Right lobe of liver (tissue), 6 donors: ENCODE measurements at regions not wholly inside any gene's neighbourhood (a gene's known extent, or its start where the extent isn't known, plus 50 kb on each side); places are given as distances from the start of the nearest gene placed in this dataset.

Experiments used
- ATAC-seq, 4 donors: fragments of 200-7000 bp; cut with Tn5 transposase; one replicate each; pipeline ENCODE4 v1.9.1; 2020; ENCODE audit warnings: mild to moderate bottlenecking in 4 of 4, moderate library complexity in 4 of 4
- DNase-seq, 3 donors: peaks; one replicate each; pipeline ENCODE4 v3.0.0-alpha.2; 2020
- H3K27ac ChIP-seq, 3 donors: fragments of 200-600 bp; one replicate each; pipeline ENCODE4 v1.8.0; 2022
- H3K27me3 ChIP-seq, 2 donors: fragments of 200-600 bp; one replicate each; pipeline ENCODE4 v1.8.0; 2022
- H3K36me3 ChIP-seq, 4 donors: fragments of 200-600 bp; sonication (generic) in 1 of 4; one replicate each; pipeline versions ENCODE4 v1.5.1 to v1.8.0; 2017 to 2022; ENCODE audit warnings: control low read depth in 1 of 4
- H3K4me1 ChIP-seq, 4 donors: fragments of 200-600 bp; sonication (generic) in 1 of 4; one replicate each; pipeline versions ENCODE4 v1.5.1 to v1.8.0; 2017 to 2022; ENCODE audit warnings: control low read depth in 1 of 4
- H3K4me3 ChIP-seq, 3 donors: fragments of 200-600 bp; one replicate each; pipeline ENCODE4 v1.8.0; 2022
- H3K9me3 ChIP-seq, 4 donors: fragments of 200-600 bp; sonication (generic) in 1 of 4; one replicate each; pipeline versions ENCODE4 v1.5.1 to v1.8.0; 2017 to 2022; ENCODE audit warnings: control low read depth in 1 of 4
- POLR2A ChIP-seq: fragments of 450-650 bp; IDR thresholded peaks from one replicate; pipeline ENCODE4 v1.6.1; 2017; ENCODE audit warnings: antibody characterized with exemption, mild to moderate bottlenecking
- WGBS: methylation state at CpG from one replicate; pipeline ENCODE4 v1.1.6; 2018; ENCODE audit warnings: low coverage, low lambda C conversion rate; ENCODE audit not compliant: insufficient coverage; ENCODE audit errors: missing lambda C conversion rate; 5-methylcytosine and 5-hydroxymethylcytosine counted together
- intact Hi-C, 2 donors: fragments of 100-400 bp; cut with DNase I; formaldehyde crosslinking; loops; one replicate each; pipeline versions ENCODE4 v1.11.2 to v1.14.1; 2022
- TF ChIP-seq, protein P1 (sequence below), 4 donors: fragments of 200-600 bp in 3 of 4; fragments of 450-650 bp in 1 of 4; IDR thresholded peaks; one replicate each; pipeline versions ENCODE4 v1.5.1 to v1.8.0; 2016 to 2022; ENCODE audit warnings: antibody characterized with exemption in 4 of 4, mild to moderate bottlenecking in 2 of 4
- donor health status: DM: no; HTN: yes; CAD: no.
- donor health status: DM: no; HTN: no; CAD: no.
- donor health status: DM: no; HTN: no; CAD: no.
- donor health status: DM: no; HTN: yes; CAD: no.
- donor health status: DM: no; HTN: yes; CAD: no.

GRCh38 chr2:43123981-43124686 lies 102.3 kb downstream of the ZFP36L2 start:
- no peak overlapping the region for H3K4me3 ChIP-seq
- ATAC-seq (no peak), DNase-seq (no peak)
- no peaks in the 10 kb centered on the region for H3K36me3 ChIP-seq
- WGBS, result 53% methylated on average over 3 of the region's 9 CpGs
- H3K4me1 ChIP-seq, result no peaks in the 10 kb centered on the region
- no peak overlapping the region for H3K27ac ChIP-seq
- intact Hi-C loops, result loop anchor here in 1 of 2 donors (10.0 kb wide), 1 partner anchor 159 kb away; no protein-coding TSS in a partner anchor
- TF ChIP-seq POLR2A, result no peak
- TF ChIP-seq, protein P1, sequence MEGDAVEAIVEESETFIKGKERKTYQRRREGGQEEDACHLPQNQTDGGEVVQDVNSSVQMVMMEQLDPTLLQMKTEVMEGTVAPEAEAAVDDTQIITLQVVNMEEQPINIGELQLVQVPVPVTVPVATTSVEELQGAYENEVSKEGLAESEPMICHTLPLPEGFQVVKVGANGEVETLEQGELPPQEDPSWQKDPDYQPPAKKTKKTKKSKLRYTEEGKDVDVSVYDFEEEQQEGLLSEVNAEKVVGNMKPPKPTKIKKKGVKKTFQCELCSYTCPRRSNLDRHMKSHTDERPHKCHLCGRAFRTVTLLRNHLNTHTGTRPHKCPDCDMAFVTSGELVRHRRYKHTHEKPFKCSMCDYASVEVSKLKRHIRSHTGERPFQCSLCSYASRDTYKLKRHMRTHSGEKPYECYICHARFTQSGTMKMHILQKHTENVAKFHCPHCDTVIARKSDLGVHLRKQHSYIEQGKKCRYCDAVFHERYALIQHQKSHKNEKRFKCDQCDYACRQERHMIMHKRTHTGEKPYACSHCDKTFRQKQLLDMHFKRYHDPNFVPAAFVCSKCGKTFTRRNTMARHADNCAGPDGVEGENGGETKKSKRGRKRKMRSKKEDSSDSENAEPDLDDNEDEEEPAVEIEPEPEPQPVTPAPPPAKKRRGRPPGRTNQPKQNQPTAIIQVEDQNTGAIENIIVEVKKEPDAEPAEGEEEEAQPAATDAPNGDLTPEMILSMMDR (IDR thresholded peaks at IDR 0.05), result no peak
- H3K27me3 ChIP-seq, result no peaks in the 10 kb centered on the region
- H3K9me3 ChIP-seq, result peaks cover 0 to 6% (median 0%) of the 10 kb centered on the region in 4 donors

DNA sequence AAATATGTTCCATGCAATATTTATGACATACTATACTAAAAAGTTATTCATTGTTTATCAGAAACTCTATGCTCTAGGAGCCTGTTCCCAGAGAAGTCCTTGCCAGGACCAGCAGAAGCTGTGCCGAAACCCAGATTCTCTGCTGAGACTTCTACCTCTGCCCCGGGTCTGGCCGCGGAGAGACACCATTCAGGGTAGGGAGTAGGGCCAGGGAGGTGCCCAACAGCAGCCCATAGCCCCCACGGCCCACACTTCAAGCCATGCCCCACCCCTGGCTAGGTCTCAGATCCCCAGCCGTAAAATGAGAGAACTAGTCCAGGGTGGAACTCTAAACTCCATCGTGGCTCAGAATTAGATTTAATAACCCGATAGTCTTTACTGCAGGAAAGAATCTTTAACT lies 102.9 kb downstream of the ZFP36L2 start:
- H3K9me3 ChIP-seq, result peaks cover 0 to 6% (median 0%) of the 10 kb centered on the region in 4 donors
- TF ChIP-seq POLR2A, result no peak
- TF ChIP-seq, protein P1 (IDR thresholded peaks at IDR 0.05), result no peak
- DNase-seq, result no peak
- H3K27me3 ChIP-seq, result no peaks in the 10 kb centered on the region
- H3K4me3 ChIP-seq, result no peak overlapping the region
- H3K4me1 ChIP-seq, result no peaks in the 10 kb centered on the region
- no peak for ATAC-seq
- no peaks in the 10 kb centered on the region for H3K36me3 ChIP-seq
- 89% methylated on average over 3 of the region's 8 CpGs for WGBS
- no peak overlapping the region for H3K27ac ChIP-seq
- intact Hi-C loops, result loop anchor here in 1 of 2 donors (10.0 kb wide), 1 partner anchor 159 kb away; no protein-coding TSS in a partner anchor

DNA sequence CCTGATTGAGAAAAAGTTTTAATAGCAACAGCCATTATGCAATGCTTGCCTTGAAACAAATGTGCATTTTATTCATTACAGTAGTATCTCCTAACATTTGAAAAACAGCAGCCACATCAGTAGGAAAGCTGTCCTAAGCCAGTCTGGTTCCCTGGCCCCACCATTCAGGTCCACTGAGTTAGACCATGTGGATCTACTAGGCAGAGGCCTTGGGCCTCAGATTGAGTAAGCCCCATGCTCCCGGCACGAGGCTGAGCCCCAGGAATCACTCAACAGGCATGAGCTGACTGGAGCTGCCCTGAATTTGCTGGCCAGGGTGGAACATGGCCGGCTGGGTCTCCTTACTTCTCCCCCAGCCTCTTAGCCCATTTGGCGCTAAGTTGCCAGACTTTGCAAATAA lies 103.4 kb downstream of the ZFP36L2 start:
- Histone ChIP-seq H3K4me1 (no peaks in the 10 kb centered on the region), H3K36me3 (no peaks in the 10 kb centered on the region), H3K27ac (no peak overlapping the region), H3K4me3 (no peak overlapping the region), H3K27me3 (no peaks in the 10 kb centered on the region), H3K9me3 (peaks cover 0 to 6% (median 0%) of the 10 kb centered on the region in 4 donors)
- DNase-seq (no peak), ATAC-seq (no peak)
- intact Hi-C loops, result loop anchor here in 1 of 2 donors (10.0 kb wide), 1 partner anchor 158 kb away; no protein-coding TSS in a partner anchor
- no peak for TF ChIP-seq POLR2A
- TF ChIP-seq, protein P1 (IDR thresholded peaks at IDR 0.05), result no peak
- WGBS, result 77% methylated on average over 3 of the region's 4 CpGs

DNA sequence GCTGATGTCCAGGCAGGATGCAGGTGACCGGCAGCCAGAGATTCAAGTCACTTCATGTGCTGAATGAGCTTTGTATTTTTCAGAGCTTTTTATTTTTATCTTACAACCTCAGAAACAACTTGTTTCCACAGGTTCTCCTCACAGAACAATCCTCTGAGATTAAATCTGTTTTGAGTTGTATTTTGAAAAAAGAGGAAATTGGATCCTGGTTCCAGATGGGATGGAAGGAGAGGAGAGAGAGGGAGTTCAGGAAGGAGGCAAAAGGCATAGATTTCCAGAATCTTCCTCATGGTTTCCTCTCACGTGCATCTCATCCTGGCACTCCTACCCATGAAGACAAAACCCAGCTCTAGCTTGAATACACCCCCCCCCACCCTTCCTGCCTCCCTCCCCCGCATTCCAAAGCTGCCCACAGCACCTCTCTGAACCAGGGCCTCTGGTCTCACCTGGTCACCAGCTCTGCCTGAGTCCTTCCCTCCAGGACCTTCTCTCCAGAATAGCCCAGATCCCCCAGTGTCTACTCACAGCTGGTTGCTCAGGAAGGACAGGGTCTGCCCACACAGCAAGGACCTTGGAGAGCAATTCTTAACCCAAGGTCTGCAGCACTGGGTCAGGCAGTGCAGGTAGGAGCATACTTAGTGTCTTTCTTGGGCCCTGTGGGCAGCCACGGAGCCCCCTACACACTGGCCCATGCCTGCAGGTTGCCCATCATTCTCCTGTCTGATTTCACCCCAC lies 104.7 kb downstream of the ZFP36L2 start:
- WGBS, result 84% methylated on average over 3 of the region's 4 CpGs
- Histone ChIP-seq H3K27ac (no peak overlapping the region), H3K4me3 (no peak overlapping the region), H3K9me3 (peaks cover 0 to 6% (median 0%) of the 10 kb centered on the region in 4 donors), H3K4me1 (no peaks in the 10 kb centered on the region), H3K27me3 (no peaks in the 10 kb centered on the region), H3K36me3 (no peaks in the 10 kb centered on the region)
- intact Hi-C loops, result loop anchor here in 1 of 2 donors (10.0 kb wide), 1 partner anchor 157 kb away; no protein-coding TSS in a partner anchor
- DNase-seq, result no peak
- TF ChIP-seq POLR2A, result no peak
- TF ChIP-seq, protein P1 (IDR thresholded peaks at IDR 0.05), result no peak
- ATAC-seq, result no peak
